ENCODE measurements at regions not wholly inside any gene's neighbourhood (a gene's known extent, or its start where the extent isn't known, plus 50 kb on each side); places are given as distances from the start of the nearest gene placed in this dataset.

DNA sequence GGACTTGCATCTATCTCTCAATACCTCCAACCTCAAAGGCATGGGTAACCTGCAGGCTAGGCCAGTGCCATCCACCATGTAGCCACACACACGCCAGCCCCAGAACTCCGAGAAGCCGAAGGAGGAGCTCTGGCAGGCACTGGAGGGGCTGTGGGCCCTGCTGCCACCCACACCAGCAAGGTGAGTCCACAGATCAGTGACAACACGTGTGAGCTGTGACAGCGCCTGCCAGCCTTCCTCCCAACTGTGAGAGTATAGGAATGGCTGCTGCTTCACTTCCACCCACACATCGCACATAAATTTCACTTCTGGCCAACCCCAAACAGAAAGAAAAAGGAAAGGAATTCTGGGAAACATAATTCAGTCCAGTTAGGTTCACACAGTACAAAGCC, 422.6 kb downstream of the BCOR start:
- TF ChIP-seq YBX1 (IDR thresholded peaks at IDR 0.05) (no peak), ELF2 (CRISPR knock-in tag; IDR thresholded peaks at IDR 0.05) (no peak), SRSF3 (IDR thresholded peaks at IDR 0.05; ENCODE audit: insufficient read depth, low read length) (no peak), GATAD2B (IDR thresholded peaks at IDR 0.05; ENCODE audit: borderline replicate concordance) (no peak)
- TF ChIP-seq, protein P1, sequence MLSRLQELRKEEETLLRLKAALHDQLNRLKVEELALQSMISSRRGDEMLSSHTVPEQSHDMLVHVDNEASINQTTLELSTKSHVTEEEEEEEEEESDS (CRISPR knock-in tag; IDR thresholded peaks at IDR 0.05): no peak
- H3K79me2 ChIP-seq (ENCODE audit: control insufficient read depth, insufficient read depth, low read length): no peaks in the 10 kb centered on the region
- no peak overlapping the region for H3K4me3 ChIP-seq
- no TSS peak for BruUV-seq (replicated peaks)
- CTCF ChIA-PET (ENCODE audit: low intra/inter-chr PET ratio): no interaction called here
- POLR2A ChIA-PET: interaction anchor here (0.6 kb wide), 1 partner anchor 179 kb away, joined by 3 read pairs; no protein-coding TSS in a partner anchor
- no peaks in the 10 kb centered on the region for H3K27me3 ChIP-seq (ENCODE audit: control insufficient read depth in 2 of 2, insufficient read depth in 2 of 2, low read length in 2 of 2)
- no peaks in the 10 kb centered on the region for H3K9me3 ChIP-seq (replicated peaks; ENCODE audit: control insufficient read depth, insufficient read depth, low read depth, low read length)
- peaks cover 0 to 3% of the 10 kb centered on the region in 2 experiments; a peak in 2 of 5 replicates for H3K4me1 ChIP-seq (replicated peaks in 1 of 2; ENCODE audit: control insufficient read depth in 2 of 2, insufficient read depth in 2 of 2, low read length in 2 of 2)
- in situ Hi-C loops (cut with MboI): no loop called here
- DNase-seq (ENCODE audit: extremely low read depth in 1 of 4, low spot score in 3 of 4) (no peak), FAIRE-seq (no peak), ATAC-seq (no peak)
- H3K4me2 ChIP-seq (ENCODE audit: insufficient read depth, low read length): no peak overlapping the region
- intact Hi-C loops (cut with micrococcal nuclease): no loop called here
- H3K9me1 ChIP-seq (ENCODE audit: control insufficient read depth, insufficient read depth, low read length): no peaks in the 10 kb centered on the region
- H2AFZ ChIP-seq (ENCODE audit: low read depth, low read length): no peak overlapping the region
- no peak overlapping the region for H3K27ac ChIP-seq (ENCODE audit: extremely low read depth, low read depth, low read length)
- H4K20me1 ChIP-seq (replicated peaks; ENCODE audit: control insufficient read depth, insufficient read depth, low read length): no peaks in the 10 kb centered on the region
- no peaks in the 10 kb centered on the region for H3K36me3 ChIP-seq (ENCODE audit: control insufficient read depth, insufficient read depth, low read length)
- WGBS (ENCODE audit: insufficient coverage, low coverage, missing lambda C conversion rate): 43% methylated on average over 3 of the region's 6 CpGs
- H3K9ac ChIP-seq (ENCODE audit: insufficient read depth in 1 of 2, low read depth in 2 of 2, low read length in 2 of 2): no peak overlapping the region

DNA sequence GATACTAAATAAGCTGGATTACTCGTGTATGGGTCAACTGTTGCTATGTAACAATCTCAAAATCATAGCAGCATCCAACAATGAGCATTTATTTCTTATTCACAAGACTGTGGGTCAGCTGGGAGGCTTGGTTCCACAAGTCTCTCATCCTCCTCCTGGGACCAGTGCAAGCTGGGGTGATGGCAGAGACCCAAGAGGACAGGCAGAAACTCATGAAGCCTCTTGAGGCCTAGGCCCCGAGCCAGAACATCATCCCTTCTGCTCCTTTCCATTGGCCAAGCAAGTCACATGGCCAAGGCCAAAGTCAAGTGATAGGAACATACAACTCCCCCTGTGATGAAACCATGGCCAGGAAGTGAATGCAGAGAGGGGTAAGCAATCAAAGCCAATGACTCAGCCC, 422.1 kb downstream of the BCOR start:
- WGBS (ENCODE audit: insufficient coverage, low coverage, missing lambda C conversion rate): 3% methylated on average over 2 of the region's 2 CpGs
- no peak for FAIRE-seq
- CTCF ChIA-PET (ENCODE audit: low intra/inter-chr PET ratio): no interaction called here
- TF ChIP-seq, protein P2, sequence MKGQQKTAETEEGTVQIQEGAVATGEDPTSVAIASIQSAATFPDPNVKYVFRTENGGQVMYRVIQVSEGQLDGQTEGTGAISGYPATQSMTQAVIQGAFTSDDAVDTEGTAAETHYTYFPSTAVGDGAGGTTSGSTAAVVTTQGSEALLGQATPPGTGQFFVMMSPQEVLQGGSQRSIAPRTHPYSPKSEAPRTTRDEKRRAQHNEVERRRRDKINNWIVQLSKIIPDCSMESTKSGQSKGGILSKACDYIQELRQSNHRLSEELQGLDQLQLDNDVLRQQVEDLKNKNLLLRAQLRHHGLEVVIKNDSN (CRISPR knock-in tag; IDR thresholded peaks at IDR 0.05): peak; percentile 72
- TF ChIP-seq, protein P3, sequence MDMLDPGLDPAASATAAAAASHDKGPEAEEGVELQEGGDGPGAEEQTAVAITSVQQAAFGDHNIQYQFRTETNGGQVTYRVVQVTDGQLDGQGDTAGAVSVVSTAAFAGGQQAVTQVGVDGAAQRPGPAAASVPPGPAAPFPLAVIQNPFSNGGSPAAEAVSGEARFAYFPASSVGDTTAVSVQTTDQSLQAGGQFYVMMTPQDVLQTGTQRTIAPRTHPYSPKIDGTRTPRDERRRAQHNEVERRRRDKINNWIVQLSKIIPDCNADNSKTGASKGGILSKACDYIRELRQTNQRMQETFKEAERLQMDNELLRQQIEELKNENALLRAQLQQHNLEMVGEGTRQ (CRISPR knock-in tag; IDR thresholded peaks at IDR 0.05): peak; percentile 54
- TF ChIP-seq EP400 (IDR thresholded peaks at IDR 0.05) (no peak), RBM14 (IDR thresholded peaks at IDR 0.05; ENCODE audit: borderline replicate concordance, insufficient read depth, low read depth, low read length) (no peak), GATAD2A (IDR thresholded peaks at IDR 0.05) (no peak), NRF1 (conservative IDR thresholded peaks at IDR 0.05 in 1 of 2, IDR thresholded peaks at IDR 0.05 in 1 of 2) (no peak), GTF2A2 (tag; IDR thresholded peaks at IDR 0.05) (no peak)
- TF ChIP-seq, protein P4, sequence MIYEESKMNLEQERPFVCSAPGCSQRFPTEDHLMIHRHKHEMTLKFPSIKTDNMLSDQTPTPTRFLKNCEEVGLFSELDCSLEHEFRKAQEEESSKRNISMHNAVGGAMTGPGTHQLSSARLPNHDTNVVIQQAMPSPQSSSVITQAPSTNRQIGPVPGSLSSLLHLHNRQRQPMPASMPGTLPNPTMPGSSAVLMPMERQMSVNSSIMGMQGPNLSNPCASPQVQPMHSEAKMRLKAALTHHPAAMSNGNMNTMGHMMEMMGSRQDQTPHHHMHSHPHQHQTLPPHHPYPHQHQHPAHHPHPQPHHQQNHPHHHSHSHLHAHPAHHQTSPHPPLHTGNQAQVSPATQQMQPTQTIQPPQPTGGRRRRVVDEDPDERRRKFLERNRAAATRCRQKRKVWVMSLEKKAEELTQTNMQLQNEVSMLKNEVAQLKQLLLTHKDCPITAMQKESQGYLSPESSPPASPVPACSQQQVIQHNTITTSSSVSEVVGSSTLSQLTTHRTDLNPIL (CRISPR knock-in tag; IDR thresholded peaks at IDR 0.05): no peak

More for the DNA sequence above, 422.1 kb downstream of the BCOR start:
- no peaks in the 10 kb centered on the region for H3K9me1 ChIP-seq (ENCODE audit: control insufficient read depth, insufficient read depth, low read length)
- peaks cover 0 to 3% of the 10 kb centered on the region in 2 experiments; a peak in 2 of 5 replicates for H3K4me1 ChIP-seq (replicated peaks in 1 of 2; ENCODE audit: control insufficient read depth in 2 of 2, insufficient read depth in 2 of 2, low read length in 2 of 2)
- H2AFZ ChIP-seq (ENCODE audit: low read depth, low read length): no peak overlapping the region
- no TSS peak for BruUV-seq (replicated peaks)
- H3K79me2 ChIP-seq (ENCODE audit: control insufficient read depth, insufficient read depth, low read length): no peaks in the 10 kb centered on the region
- no peaks in the 10 kb centered on the region for H4K20me1 ChIP-seq (replicated peaks; ENCODE audit: control insufficient read depth, insufficient read depth, low read length)
- no peak overlapping the region for H3K4me2 ChIP-seq (ENCODE audit: insufficient read depth, low read length)
- no peak overlapping the region for H3K27ac ChIP-seq (ENCODE audit: extremely low read depth, low read depth, low read length)
- in situ Hi-C loops (cut with MboI): no loop called here
- H3K9ac ChIP-seq (ENCODE audit: insufficient read depth in 1 of 2, low read depth in 2 of 2, low read length in 2 of 2): no peak overlapping the region
- H3K4me3 ChIP-seq: no peak overlapping the region
- no peaks in the 10 kb centered on the region for H3K27me3 ChIP-seq (ENCODE audit: control insufficient read depth in 2 of 2, insufficient read depth in 2 of 2, low read length in 2 of 2)
- no peak for DNase-seq (ENCODE audit: extremely low read depth in 1 of 4, low spot score in 3 of 4)
- no peaks in the 10 kb centered on the region for H3K9me3 ChIP-seq (replicated peaks; ENCODE audit: control insufficient read depth, insufficient read depth, low read depth, low read length)
- POLR2A ChIA-PET: no interaction called here
- no peaks in the 10 kb centered on the region for H3K36me3 ChIP-seq (ENCODE audit: control insufficient read depth, insufficient read depth, low read length)
- intact Hi-C loops (cut with micrococcal nuclease): no loop called here
- no peak for ATAC-seq
